GM12878 (cell line): ENCODE measurements at regions not wholly inside any gene's neighbourhood (a gene's known extent, or its start where the extent isn't known, plus 50 kb on each side); places are given as distances from the start of the nearest gene placed in this dataset.

Experiments used
- ATAC-seq: fragments of 200-7000 bp; cut with Tn5 transposase; 3 replicates; pipeline ENCODE4 v1.9.1; 2020; ENCODE audit warnings: mild to moderate bottlenecking, moderate library complexity
- BruUV-seq: library from RNA; stranded (reverse); fragments of 400-500 nt; replicated peaks from 2 replicates; lab custom pipeline; 2021; lab: Mats Ljungman, UMichigan
- CTCF ChIA-PET: fragments of 300-600 bp; sonication (Branson Sonifier 250); formaldehyde crosslinking; extraction: SDS; loops from one replicate; lab custom pipeline; 2021; ENCODE audit warnings: inconsistent platforms; lab: Yijun Ruan, JAX
- POLR2A ChIA-PET: fragments of 350-600 bp; formaldehyde crosslinking; extraction: SDS; loops from one replicate; lab custom pipeline; 2021; ENCODE audit warnings: inconsistent platforms; lab: Charles Lee
- RAD21 ChIA-PET: fragments of 300-600 bp; sonication (Branson Sonifier 250); formaldehyde crosslinking; loops from one replicate; lab custom pipeline; 2023; ENCODE audit warnings: antibody characterized with exemption; ENCODE audit not compliant: unreplicated experiment; lab: Charles Lee
- SMC1A ChIA-PET: fragments of 300-600 bp; sonication (Branson Sonifier 250); formaldehyde crosslinking; loops from one replicate; lab custom pipeline; 2023; ENCODE audit not compliant: unreplicated experiment, uncharacterized antibody; lab: Charles Lee
- DNase-seq: peaks from one replicate; pipeline ENCODE4 v3.0.0-alpha.2; 2011; ENCODE audit warnings: low read depth, low spot score
- FAIRE-seq: peaks from 3 replicates; lab custom pipeline; 2011; peaks lifted over from hg19 to GRCh38; lab: Jason Lieb, UNC
- H2AFZ ChIP-seq: 2 replicates; pipeline ENCODE4 v1.6.0; 2011; ENCODE audit warnings: low read depth, low read length, control low read depth; ENCODE audit not compliant: control insufficient read depth
- H3K27ac ChIP-seq: 2 replicates; pipeline ENCODE4 v1.5.1; 2011; ENCODE audit warnings: control low read depth; ENCODE audit not compliant: control insufficient read depth, insufficient read depth
- H3K27me3 ChIP-seq, 2 experiments: replicated peaks in 1 of 2; 2 replicates each; pipeline versions ENCODE4 v1.6.0 to v1.6.1; 2011; ENCODE audit warnings: low read length in 1 of 2; ENCODE audit not compliant: control insufficient read depth in 2 of 2, insufficient read depth in 2 of 2
- H3K36me3 ChIP-seq, 2 experiments: 2 replicates each; pipeline ENCODE4 v1.5.1; 2011; ENCODE audit warnings: low read length in 1 of 2; ENCODE audit not compliant: control insufficient read depth in 2 of 2, insufficient read depth in 2 of 2
- H3K4me1 ChIP-seq: 2 replicates; pipeline ENCODE4 v1.6.1; 2011; ENCODE audit warnings: mild to moderate bottlenecking, low read length, moderate library complexity, mixed read lengths; ENCODE audit not compliant: control insufficient read depth, insufficient read depth
- H3K4me2 ChIP-seq: 2 replicates; pipeline ENCODE4 v1.6.0; 2011; ENCODE audit warnings: control low read depth; ENCODE audit not compliant: control insufficient read depth, insufficient read depth
- H3K4me3 ChIP-seq: fragments of 200-600 bp; sonication (generic); 2 replicates; pipeline ENCODE4 v1.5.1; 2016
- H3K79me2 ChIP-seq: 2 replicates; pipeline ENCODE4 v1.6.0; 2011; ENCODE audit warnings: low read length; ENCODE audit not compliant: control insufficient read depth, insufficient read depth
- H3K9ac ChIP-seq: 2 replicates; pipeline ENCODE4 v1.8.0; 2011; ENCODE audit warnings: low read length, control low read depth, mixed read lengths; ENCODE audit not compliant: control insufficient read depth, insufficient read depth
- H3K9me3 ChIP-seq: replicated peaks from 3 replicates; pipeline ENCODE4 v1.5.1; 2011; ENCODE audit warnings: mild to moderate bottlenecking, low read length; ENCODE audit not compliant: control insufficient read depth, insufficient read depth
- H4K20me1 ChIP-seq: 2 replicates; pipeline ENCODE4 v1.6.0; 2011; ENCODE audit not compliant: control insufficient read depth, insufficient read depth
- EP300 ChIP-seq, 2 experiments: fragments of 150-350 bp in 1 of 2; IDR thresholded peaks; 2 replicates each; pipeline ENCODE4 v1.6.1; 2011 to 2012; ENCODE audit warnings: low read depth in 2 of 2, low read length in 2 of 2, borderline replicate concordance in 1 of 2, improper control_type of control experiment in 1 of 2, inconsistent platforms in 1 of 2; ENCODE audit not compliant: control insufficient read depth in 1 of 2
- FOXM1 ChIP-seq: IDR thresholded peaks from 2 replicates; pipeline ENCODE4 v1.6.1; 2012; ENCODE audit warnings: low read depth, mild to moderate bottlenecking, inconsistent platforms, low read length, moderate library complexity
- MXI1 ChIP-seq: fragments of 150-350 bp; IDR thresholded peaks from 2 replicates; pipeline ENCODE4 v1.6.1; 2011; ENCODE audit warnings: low read depth, mild to moderate bottlenecking, inconsistent platforms, low read length, improper control_type of control experiment
- MYC ChIP-seq: IDR thresholded peaks from 2 replicates; pipeline ENCODE4 v1.6.1; 2011; ENCODE audit warnings: mild to moderate bottlenecking, low read length, moderate library complexity, inconsistent platforms; ENCODE audit not compliant: insufficient read depth, insufficient replicate concordance, insufficient read length, severe bottlenecking
- RAD21 ChIP-seq: IDR thresholded peaks from 2 replicates; pipeline ENCODE4 v1.6.1; 2011; ENCODE audit warnings: mild to moderate bottlenecking, low read depth, low read length, moderate library complexity; ENCODE audit not compliant: insufficient read depth
- RFX5 ChIP-seq: IDR thresholded peaks from 2 replicates; pipeline ENCODE4 v1.6.1; 2011; ENCODE audit warnings: low read depth, low read length, improper control_type of control experiment
- SIN3A ChIP-seq: IDR thresholded peaks from 2 replicates; pipeline ENCODE4 v1.6.1; 2012; ENCODE audit warnings: low read depth, low read length, improper control_type of control experiment
- TAF1 ChIP-seq: IDR thresholded peaks from 2 replicates; pipeline ENCODE4 v1.6.1; 2011; ENCODE audit warnings: mild to moderate bottlenecking, low read depth, low read length, borderline replicate concordance
- ZSCAN29 ChIP-seq: fragments of 450-650 bp; IDR thresholded peaks from 2 replicates; pipeline ENCODE4 v1.6.1; 2017; ENCODE audit warnings: mild to moderate bottlenecking, moderate library complexity
- WGBS: methylation state at CpG from one replicate; pipeline ENCODE4 v1.1.6; 2016; ENCODE audit warnings: low lambda C conversion rate; ENCODE audit not compliant: insufficient replicate concordance, insufficient coverage; ENCODE audit errors: missing lambda C conversion rate; 5-methylcytosine and 5-hydroxymethylcytosine counted together
- in situ Hi-C: fragments of 300-500 bp; cut with MboI; formaldehyde crosslinking; loops from 9 replicates; pipeline ENCODE4 v1.14.3; 2018; ENCODE audit warnings: mixed read lengths
- intact Hi-C: fragments of 100-400 bp; cut with micrococcal nuclease; formaldehyde crosslinking; loops from one replicate; pipeline ENCODE4 v1.14.2; 2022; ENCODE audit not compliant: unreplicated experiment
- TF ChIP-seq, protein P1 (sequence below): IDR thresholded peaks from 2 replicates; pipeline ENCODE4 v1.6.1; 2012; ENCODE audit warnings: improper control_type of control experiment, low read depth, low read length; ENCODE audit not compliant: insufficient replicate concordance
- TF ChIP-seq, protein P2 (sequence below): fragments of 450-650 bp; IDR thresholded peaks from 2 replicates; pipeline ENCODE4 v1.6.1; 2017; ENCODE audit warnings: mild to moderate bottlenecking, moderate library complexity

DNA sequence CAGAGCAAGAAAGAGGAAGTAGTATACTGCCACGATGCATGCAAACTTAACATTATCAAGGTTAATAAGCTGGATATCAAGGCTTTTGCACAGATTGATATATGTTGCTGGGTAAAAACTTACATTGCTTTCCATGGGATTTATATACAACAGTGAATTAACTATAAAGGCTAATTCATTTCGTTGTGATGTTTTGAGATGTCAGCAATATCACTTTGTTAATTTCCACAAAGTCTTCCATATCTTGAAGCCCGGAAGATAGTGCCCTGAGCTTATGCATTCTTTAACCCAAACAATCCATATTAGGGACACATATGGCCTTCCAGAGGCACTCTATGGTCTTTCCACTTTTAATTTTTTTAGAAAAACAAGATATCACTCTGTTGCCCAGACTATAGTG, 603.5 kb downstream of the MAFB start (continued):
- no peak for TF ChIP-seq RAD21
- TF ChIP-seq FOXM1, result no peak
- TF ChIP-seq, protein P1, sequence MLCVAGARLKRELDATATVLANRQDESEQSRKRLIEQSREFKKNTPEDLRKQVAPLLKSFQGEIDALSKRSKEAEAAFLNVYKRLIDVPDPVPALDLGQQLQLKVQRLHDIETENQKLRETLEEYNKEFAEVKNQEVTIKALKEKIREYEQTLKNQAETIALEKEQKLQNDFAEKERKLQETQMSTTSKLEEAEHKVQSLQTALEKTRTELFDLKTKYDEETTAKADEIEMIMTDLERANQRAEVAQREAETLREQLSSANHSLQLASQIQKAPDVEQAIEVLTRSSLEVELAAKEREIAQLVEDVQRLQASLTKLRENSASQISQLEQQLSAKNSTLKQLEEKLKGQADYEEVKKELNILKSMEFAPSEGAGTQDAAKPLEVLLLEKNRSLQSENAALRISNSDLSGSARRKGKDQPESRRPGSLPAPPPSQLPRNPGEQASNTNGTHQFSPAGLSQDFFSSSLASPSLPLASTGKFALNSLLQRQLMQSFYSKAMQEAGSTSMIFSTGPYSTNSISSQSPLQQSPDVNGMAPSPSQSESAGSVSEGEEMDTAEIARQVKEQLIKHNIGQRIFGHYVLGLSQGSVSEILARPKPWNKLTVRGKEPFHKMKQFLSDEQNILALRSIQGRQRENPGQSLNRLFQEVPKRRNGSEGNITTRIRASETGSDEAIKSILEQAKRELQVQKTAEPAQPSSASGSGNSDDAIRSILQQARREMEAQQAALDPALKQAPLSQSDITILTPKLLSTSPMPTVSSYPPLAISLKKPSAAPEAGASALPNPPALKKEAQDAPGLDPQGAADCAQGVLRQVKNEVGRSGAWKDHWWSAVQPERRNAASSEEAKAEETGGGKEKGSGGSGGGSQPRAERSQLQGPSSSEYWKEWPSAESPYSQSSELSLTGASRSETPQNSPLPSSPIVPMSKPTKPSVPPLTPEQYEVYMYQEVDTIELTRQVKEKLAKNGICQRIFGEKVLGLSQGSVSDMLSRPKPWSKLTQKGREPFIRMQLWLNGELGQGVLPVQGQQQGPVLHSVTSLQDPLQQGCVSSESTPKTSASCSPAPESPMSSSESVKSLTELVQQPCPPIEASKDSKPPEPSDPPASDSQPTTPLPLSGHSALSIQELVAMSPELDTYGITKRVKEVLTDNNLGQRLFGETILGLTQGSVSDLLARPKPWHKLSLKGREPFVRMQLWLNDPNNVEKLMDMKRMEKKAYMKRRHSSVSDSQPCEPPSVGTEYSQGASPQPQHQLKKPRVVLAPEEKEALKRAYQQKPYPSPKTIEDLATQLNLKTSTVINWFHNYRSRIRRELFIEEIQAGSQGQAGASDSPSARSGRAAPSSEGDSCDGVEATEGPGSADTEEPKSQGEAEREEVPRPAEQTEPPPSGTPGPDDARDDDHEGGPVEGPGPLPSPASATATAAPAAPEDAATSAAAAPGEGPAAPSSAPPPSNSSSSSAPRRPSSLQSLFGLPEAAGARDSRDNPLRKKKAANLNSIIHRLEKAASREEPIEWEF, result no peak

DNA sequence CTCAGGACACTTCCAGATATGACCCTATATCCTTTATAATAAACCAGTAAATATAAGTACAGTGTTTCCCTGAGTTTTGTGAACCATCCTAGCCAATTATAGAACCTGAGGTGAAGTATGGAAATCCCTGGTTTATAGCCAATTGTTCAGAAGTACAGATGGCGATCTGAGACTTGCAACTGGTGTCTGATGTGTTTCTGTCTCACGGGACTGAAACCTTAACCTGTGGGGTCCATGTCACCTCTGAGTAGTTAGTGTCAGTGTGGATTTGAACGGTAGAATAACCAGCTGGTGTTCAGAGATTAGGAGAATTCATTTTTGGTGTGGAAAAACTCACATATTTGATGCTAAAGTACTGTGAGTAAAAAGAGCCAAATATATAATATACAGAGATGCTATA, 606.6 kb downstream of the MAFB start:
- ChIA-PET SMC1A (interaction anchor here (0.6 kb wide), 1 partner anchor 25 kb away, joined by 5 read pairs; no protein-coding TSS in a partner anchor), POLR2A (no interaction called here), CTCF (no interaction called here), RAD21 (no interaction called here)
- H3K4me1 ChIP-seq, result no peaks in the 10 kb centered on the region
- H3K79me2 ChIP-seq, result no peaks in the 10 kb centered on the region
- DNase-seq (no peak), FAIRE-seq (no peak), ATAC-seq (no peak)
- no peaks in the 10 kb centered on the region for H3K27me3 ChIP-seq
- no peak overlapping the region for H3K27ac ChIP-seq
- BruUV-seq, result no TSS peak
- no peak overlapping the region for H3K4me2 ChIP-seq
- no peaks in the 10 kb centered on the region for H3K36me3 ChIP-seq
- no peaks in the 10 kb centered on the region for H3K9me3 ChIP-seq
- no peaks in the 10 kb centered on the region for H4K20me1 ChIP-seq
- no peak overlapping the region for H2AFZ ChIP-seq
- H3K9ac ChIP-seq, result no peak overlapping the region
- WGBS, result 32% methylated on average over 3 of the region's 3 CpGs
- intact Hi-C loops (no loop called here), in situ Hi-C loops (no loop called here)
- no peak overlapping the region for H3K4me3 ChIP-seq
- no peak for TF ChIP-seq ZSCAN29
- TF ChIP-seq RFX5, result no peak
- TF ChIP-seq TAF1, result no peak
- no peak for TF ChIP-seq SIN3A
- TF ChIP-seq, protein P2, sequence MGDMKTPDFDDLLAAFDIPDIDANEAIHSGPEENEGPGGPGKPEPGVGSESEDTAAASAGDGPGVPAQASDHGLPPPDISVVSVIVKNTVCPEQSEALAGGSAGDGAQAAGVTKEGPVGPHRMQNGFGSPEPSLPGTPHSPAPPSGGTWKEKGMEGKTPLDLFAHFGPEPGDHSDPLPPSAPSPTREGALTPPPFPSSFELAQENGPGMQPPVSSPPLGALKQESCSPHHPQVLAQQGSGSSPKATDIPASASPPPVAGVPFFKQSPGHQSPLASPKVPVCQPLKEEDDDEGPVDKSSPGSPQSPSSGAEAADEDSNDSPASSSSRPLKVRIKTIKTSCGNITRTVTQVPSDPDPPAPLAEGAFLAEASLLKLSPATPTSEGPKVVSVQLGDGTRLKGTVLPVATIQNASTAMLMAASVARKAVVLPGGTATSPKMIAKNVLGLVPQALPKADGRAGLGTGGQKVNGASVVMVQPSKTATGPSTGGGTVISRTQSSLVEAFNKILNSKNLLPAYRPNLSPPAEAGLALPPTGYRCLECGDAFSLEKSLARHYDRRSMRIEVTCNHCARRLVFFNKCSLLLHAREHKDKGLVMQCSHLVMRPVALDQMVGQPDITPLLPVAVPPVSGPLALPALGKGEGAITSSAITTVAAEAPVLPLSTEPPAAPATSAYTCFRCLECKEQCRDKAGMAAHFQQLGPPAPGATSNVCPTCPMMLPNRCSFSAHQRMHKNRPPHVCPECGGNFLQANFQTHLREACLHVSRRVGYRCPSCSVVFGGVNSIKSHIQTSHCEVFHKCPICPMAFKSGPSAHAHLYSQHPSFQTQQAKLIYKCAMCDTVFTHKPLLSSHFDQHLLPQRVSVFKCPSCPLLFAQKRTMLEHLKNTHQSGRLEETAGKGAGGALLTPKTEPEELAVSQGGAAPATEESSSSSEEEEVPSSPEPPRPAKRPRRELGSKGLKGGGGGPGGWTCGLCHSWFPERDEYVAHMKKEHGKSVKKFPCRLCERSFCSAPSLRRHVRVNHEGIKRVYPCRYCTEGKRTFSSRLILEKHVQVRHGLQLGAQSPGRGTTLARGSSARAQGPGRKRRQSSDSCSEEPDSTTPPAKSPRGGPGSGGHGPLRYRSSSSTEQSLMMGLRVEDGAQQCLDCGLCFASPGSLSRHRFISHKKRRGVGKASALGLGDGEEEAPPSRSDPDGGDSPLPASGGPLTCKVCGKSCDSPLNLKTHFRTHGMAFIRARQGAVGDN, result no peak
- TF ChIP-seq EP300 (IDR thresholded peaks at IDR 0.05; ENCODE audit: borderline replicate concordance in 1 of 2, control insufficient read depth in 1 of 2, low read depth in 2 of 2, low read length in 2 of 2), result no peak
- no peak for TF ChIP-seq MYC
- no peak for TF ChIP-seq MXI1
